ENCODE measurements at regions not wholly inside any gene's neighbourhood (a gene's known extent, or its start where the extent isn't known, plus 50 kb on each side); places are given as distances from the start of the nearest gene placed in this dataset.

- CTCF ChIA-PET, result no interaction called here
- intact Hi-C loops (cut with micrococcal nuclease), result no loop called here
- H3K4me1 ChIP-seq (ENCODE audit: control insufficient read depth in 2 of 2, insufficient read depth in 2 of 2, low read length in 2 of 2), result peaks cover 0 to 7% of the 10 kb centered on the region in 2 donors
- no peak for DNase-seq
- Mint-ChIP-seq H3K27me3 (peaks cover 23% of the 10 kb centered on the region), H3K9me3 (ENCODE audit: insufficient read depth) (peaks cover 4% of the 10 kb centered on the region), H3K4me3 (no peak overlapping the region), H3K27ac (no peak overlapping the region), H3K4me1 (no peaks in the 10 kb centered on the region)
- WGBS (ENCODE audit: insufficient coverage), result 68% methylated on average over 11 of the region's 14 CpGs
- POLR2A ChIA-PET, result no interaction called here
- peaks cover 0 to 25% (median 13%) of the 10 kb centered on the region in 4 experiments for H3K27me3 ChIP-seq (replicated peaks in 1 of 4; ENCODE audit: control extremely low read depth in 1 of 4, control insufficient read depth in 3 of 4, insufficient read depth in 4 of 4, low read length in 3 of 4)
- no peak overlapping the region for H3K4me3 ChIP-seq (ENCODE audit: control extremely low read depth in 1 of 5, extremely low read depth in 1 of 5, insufficient read depth in 1 of 5, low read depth in 2 of 5, low read length in 4 of 5)
- TF ChIP-seq, protein P1, sequence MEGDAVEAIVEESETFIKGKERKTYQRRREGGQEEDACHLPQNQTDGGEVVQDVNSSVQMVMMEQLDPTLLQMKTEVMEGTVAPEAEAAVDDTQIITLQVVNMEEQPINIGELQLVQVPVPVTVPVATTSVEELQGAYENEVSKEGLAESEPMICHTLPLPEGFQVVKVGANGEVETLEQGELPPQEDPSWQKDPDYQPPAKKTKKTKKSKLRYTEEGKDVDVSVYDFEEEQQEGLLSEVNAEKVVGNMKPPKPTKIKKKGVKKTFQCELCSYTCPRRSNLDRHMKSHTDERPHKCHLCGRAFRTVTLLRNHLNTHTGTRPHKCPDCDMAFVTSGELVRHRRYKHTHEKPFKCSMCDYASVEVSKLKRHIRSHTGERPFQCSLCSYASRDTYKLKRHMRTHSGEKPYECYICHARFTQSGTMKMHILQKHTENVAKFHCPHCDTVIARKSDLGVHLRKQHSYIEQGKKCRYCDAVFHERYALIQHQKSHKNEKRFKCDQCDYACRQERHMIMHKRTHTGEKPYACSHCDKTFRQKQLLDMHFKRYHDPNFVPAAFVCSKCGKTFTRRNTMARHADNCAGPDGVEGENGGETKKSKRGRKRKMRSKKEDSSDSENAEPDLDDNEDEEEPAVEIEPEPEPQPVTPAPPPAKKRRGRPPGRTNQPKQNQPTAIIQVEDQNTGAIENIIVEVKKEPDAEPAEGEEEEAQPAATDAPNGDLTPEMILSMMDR (IDR thresholded peaks at IDR 0.05), result no peak
- TF ChIP-seq EZH2 (IDR thresholded peaks at IDR 0.05; ENCODE audit: borderline replicate concordance, insufficient read depth, low read depth, low read length, poor library complexity, severe bottlenecking), result no peak
- no peaks in the 10 kb centered on the region for H3K36me3 ChIP-seq (replicated peaks in 1 of 2; ENCODE audit: control extremely low read depth in 1 of 2, control insufficient read depth in 1 of 2, extremely low read depth in 1 of 2, insufficient read depth in 2 of 2, low read length in 1 of 2)
- no peaks in the 10 kb centered on the region for H4K20me1 ChIP-seq (ENCODE audit: control insufficient read depth, insufficient read depth, low read length, poor library complexity, severe bottlenecking)
- no peak overlapping the region for H3K9ac ChIP-seq (ENCODE audit: low read length)
- no peaks in the 10 kb centered on the region for H3K79me2 ChIP-seq (ENCODE audit: control insufficient read depth, insufficient read depth, low read length)
- H2AFZ ChIP-seq (ENCODE audit: insufficient read depth, low read depth, low read length, poor library complexity, severe bottlenecking), result no peak overlapping the region
- no peak for ATAC-seq (ENCODE audit: low read depth)
- H3K27ac ChIP-seq (ENCODE audit: low read length in 2 of 2), result no peak overlapping the region
- peaks cover under 1 to 29% (median 10%) of the 10 kb centered on the region in 3 donors for H3K9me3 ChIP-seq (ENCODE audit: control extremely low read depth in 1 of 3, control insufficient read depth in 2 of 3, insufficient read depth in 1 of 3, low read length in 2 of 3)
- no peak overlapping the region for H3K4me2 ChIP-seq (replicated peaks; ENCODE audit: low read depth, low read length, poor library complexity, severe bottlenecking)
These were observed 66.4 kb upstream of the BHLHE23 start for GRCh38 chr20:63072991-63073737.

DNA sequence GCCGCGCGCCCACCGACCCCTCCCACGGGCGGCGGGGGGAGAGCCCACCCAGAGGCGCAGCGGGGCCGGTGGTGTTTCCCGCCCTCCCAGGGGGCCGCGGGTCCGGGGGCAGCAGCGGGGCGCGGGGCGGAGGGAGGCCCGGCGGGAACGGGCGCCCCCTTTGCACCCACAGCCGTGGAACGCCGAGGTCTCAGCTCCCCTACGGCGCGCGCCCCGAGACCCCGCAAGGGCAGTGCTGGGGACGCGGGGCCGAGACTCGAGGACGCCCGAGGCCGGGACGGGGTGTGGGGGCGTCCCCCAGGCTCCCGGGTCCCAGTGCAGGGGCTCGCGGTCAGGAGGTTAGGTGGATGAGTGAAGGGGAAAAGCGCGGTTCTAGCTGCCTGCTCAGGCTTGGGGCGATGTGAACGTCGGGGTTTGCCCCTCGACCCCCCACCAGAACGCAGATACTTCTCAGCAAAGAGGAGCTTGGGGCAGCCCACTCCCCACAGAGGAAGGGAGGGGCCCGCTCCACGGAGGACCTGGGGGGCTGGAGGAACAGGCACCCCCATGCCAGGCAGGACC is 65.5 kb upstream of the BHLHE23 start:
- Histone ChIP-seq H3K4me1 (ENCODE audit: control insufficient read depth in 2 of 2, insufficient read depth in 2 of 2, low read length in 2 of 2) (peaks cover 0 to 7% of the 10 kb centered on the region in 2 donors), H3K27me3 (replicated peaks in 1 of 4; ENCODE audit: control extremely low read depth in 1 of 4, control insufficient read depth in 3 of 4, insufficient read depth in 4 of 4, low read length in 3 of 4) (peaks cover 0 to 25% (median 13%) of the 10 kb centered on the region in 4 experiments), H3K79me2 (ENCODE audit: control insufficient read depth, insufficient read depth, low read length) (no peaks in the 10 kb centered on the region), H3K9me3 (ENCODE audit: control extremely low read depth in 1 of 3, control insufficient read depth in 2 of 3, insufficient read depth in 1 of 3, low read length in 2 of 3) (peaks cover 0 to 29% (median 6%) of the 10 kb centered on the region in 3 donors), H2AFZ (ENCODE audit: insufficient read depth, low read depth, low read length, poor library complexity, severe bottlenecking) (no peak overlapping the region), H3K36me3 (replicated peaks in 1 of 2; ENCODE audit: control extremely low read depth in 1 of 2, control insufficient read depth in 1 of 2, extremely low read depth in 1 of 2, insufficient read depth in 2 of 2, low read length in 1 of 2) (no peaks in the 10 kb centered on the region), H3K4me3 (ENCODE audit: control extremely low read depth in 1 of 5, extremely low read depth in 1 of 5, insufficient read depth in 1 of 5, low read depth in 2 of 5, low read length in 4 of 5) (no peak overlapping the region), H4K20me1 (ENCODE audit: control insufficient read depth, insufficient read depth, low read length, poor library complexity, severe bottlenecking) (no peaks in the 10 kb centered on the region), H3K9ac (ENCODE audit: low read length) (no peak overlapping the region), H3K27ac (ENCODE audit: low read length in 2 of 2) (no peak overlapping the region), H3K4me2 (replicated peaks; ENCODE audit: low read depth, low read length, poor library complexity, severe bottlenecking) (peak overlapping the region; percentile 43)
- ChIA-PET CTCF (no interaction called here), POLR2A (no interaction called here)
- Mint-ChIP-seq H3K9me3 (ENCODE audit: insufficient read depth) (peaks cover 2% of the 10 kb centered on the region), H3K4me1 (no peaks in the 10 kb centered on the region), H3K27ac (no peak overlapping the region), H3K27me3 (peaks cover 25% of the 10 kb centered on the region), H3K4me3 (no peak overlapping the region)
- no peak for DNase-seq
- no peak for ATAC-seq (ENCODE audit: low read depth)
- 10% methylated on average over 43 of the region's 52 CpGs for WGBS (ENCODE audit: insufficient coverage)
- TF ChIP-seq, protein P1 (IDR thresholded peaks at IDR 0.05), result no peak
- TF ChIP-seq EZH2 (IDR thresholded peaks at IDR 0.05; ENCODE audit: borderline replicate concordance, insufficient read depth, low read depth, low read length, poor library complexity, severe bottlenecking), result no peak
- intact Hi-C loops (cut with micrococcal nuclease), result no loop called here

Measured in B cell (primary cell).